Spleen (tissue), 11 donors: ENCODE measurements at regions not wholly inside any gene's neighbourhood (a gene's known extent, or its start where the extent isn't known, plus 50 kb on each side); places are given as distances from the start of the nearest gene placed in this dataset.

Experiments used
- DNase-seq: peaks from one replicate; pipeline ENCODE4 v3.0.0-alpha.2; 2020
- H3K27ac ChIP-seq, 8 donors: fragments of 200-600 bp; sonication (generic) in 7 of 8; 1 replicate in 4 of 8; 2 replicates in 4 of 8; pipeline versions ENCODE4 v1.5.0 to v1.8.0; 2016 to 2021; ENCODE audit warnings: inconsistent platforms in 4 of 8, mild to moderate bottlenecking in 4 of 8, moderate library complexity in 1 of 8
- H3K27me3 ChIP-seq, 7 donors: fragments of 200-600 bp; sonication (generic) in 6 of 7; replicated peaks in 1 of 7; 1 replicate in 4 of 7; 2 replicates in 3 of 7; pipeline versions ENCODE4 v1.5.0 to v1.8.0; 2016 to 2021; ENCODE audit warnings: inconsistent platforms in 3 of 7, mild to moderate bottlenecking in 1 of 7
- H3K36me3 ChIP-seq, 6 donors: fragments of 200-600 bp; sonication (generic) in 5 of 6; 1 replicate in 4 of 6; 2 replicates in 2 of 6; pipeline versions ENCODE4 v1.5.0 to v1.8.0; 2016 to 2021; ENCODE audit warnings: inconsistent platforms in 2 of 6
- H3K4me1 ChIP-seq, 6 donors: fragments of 200-600 bp; sonication (generic) in 5 of 6; 1 replicate in 3 of 6; 2 replicates in 3 of 6; pipeline versions ENCODE4 v1.5.0 to v1.8.0; 2016 to 2021; ENCODE audit warnings: inconsistent platforms in 3 of 6
- H3K4me3 ChIP-seq, 8 donors: fragments of 200-600 bp; sonication (generic) in 7 of 8; 1 replicate in 4 of 8; 2 replicates in 4 of 8; pipeline versions ENCODE4 v1.5.0 to v1.8.0; 2016 to 2021; ENCODE audit warnings: inconsistent platforms in 4 of 8, mild to moderate bottlenecking in 4 of 8, moderate library complexity in 2 of 8
- H3K9me3 ChIP-seq, 8 donors: fragments of 200-600 bp; sonication (generic) in 7 of 8; 1 replicate in 4 of 8; 2 replicates in 4 of 8; pipeline versions ENCODE4 v1.5.0 to v1.8.0; 2016 to 2021; ENCODE audit warnings: inconsistent platforms in 4 of 8
- CTCF ChIP-seq, 11 experiments: fragments of 200-600 bp in 7 of 11; fragments of 450-650 bp in 4 of 11; sonication (generic) in 4 of 11; IDR thresholded peaks in 8 of 11; conservative IDR thresholded peaks in 3 of 11; 1 replicate in 7 of 11; 2 replicates in 4 of 11; pipeline versions ENCODE4 v1.4.0 to v1.8.0; 2016 to 2021; ENCODE audit warnings: antibody characterized with exemption in 11 of 11, inconsistent platforms in 4 of 11, mild to moderate bottlenecking in 1 of 11
- POLR2A ChIP-seq, 3 donors: fragments of 450-650 bp; IDR thresholded peaks; one replicate each; pipeline ENCODE4 v1.5.1; 2017; ENCODE audit warnings: antibody characterized with exemption in 3 of 3, mild to moderate bottlenecking in 1 of 3
- POLR2AphosphoS5 ChIP-seq, 3 donors: sonication (generic); formaldehyde crosslinking; IDR thresholded peaks; one replicate each; pipeline ENCODE4 v1.5.1; 2017; ENCODE audit warnings: antibody characterized with exemption in 3 of 3
- WGBS, 5 donors: extraction: QIAGEN DNeasy Blood & Tissue Kit in 3 of 5; methylation state at CpG; one replicate each; pipeline versions ENCODE4 v1.1.5 to v1.1.7; 2013 to 2018; 5-methylcytosine and 5-hydroxymethylcytosine counted together
- intact Hi-C: fragments of 100-400 bp; cut with DNase I; formaldehyde crosslinking; loops from one replicate; pipeline ENCODE4 v1.15.0; 2023; ENCODE audit warnings: low total_unique reads
- donor health status: healthy with polysubstance abuse.
- donor health status: DM: no; HTN: no; CAD: no; lungs with moderate emphysema.
- donor health status: DM: no; HTN: no; CAD: no.
- donor health status: Bipolar disorder and iron deficiency.
- donor health status: healthy.
- donor health status: DM: no; HTN: no; CAD: no.
- donor health status: DM: yes; HTN: yes; CAD: no.

- intact Hi-C loops: no loop called here
- peaks cover 0 to 8% (median 0%) of the 10 kb centered on the region in 6 donors for H3K4me1 ChIP-seq
- H3K27me3 ChIP-seq: peaks cover 0 to 17% (median 0%) of the 10 kb centered on the region in 7 donors
- H3K4me3 ChIP-seq: no peak overlapping the region
- H3K36me3 ChIP-seq: no peaks in the 10 kb centered on the region
- no peaks in the 10 kb centered on the region for H3K9me3 ChIP-seq
- DNase-seq: no peak
- H3K27ac ChIP-seq: no peak overlapping the region
- 69 to 83% (median 77%) methylated on average over 6 of the region's 6 CpGs for WGBS, 5 donors
- no peak for TF ChIP-seq POLR2AphosphoS5 (IDR thresholded peaks at IDR 0.05)
Measured at GRCh38 chr11:19557185-19557584, 155.5 kb upstream of the NAV2 start.

- TF ChIP-seq CTCF (IDR thresholded peaks at IDR 0.05 in 8 of 11, conservative IDR thresholded peaks at IDR 0.05 in 3 of 11): no peak
- TF ChIP-seq POLR2AphosphoS5 (IDR thresholded peaks at IDR 0.05): no peak
- no peak for TF ChIP-seq POLR2A (IDR thresholded peaks at IDR 0.05)
- Histone ChIP-seq H3K36me3 (no peaks in the 10 kb centered on the region), H3K9me3 (no peaks in the 10 kb centered on the region), H3K27me3 (peaks cover 0 to 17% (median 0%) of the 10 kb centered on the region in 7 donors), H3K4me3 (no peak overlapping the region), H3K27ac (no peak overlapping the region), H3K4me1 (peaks cover 0 to 8% (median 0%) of the 10 kb centered on the region in 6 donors)
- intact Hi-C loops: no loop called here
- DNase-seq: no peak
- WGBS, 5 donors: 64 to 78% (median 72%) methylated on average over 3 of the region's 3 CpGs
Measured at GRCh38 chr11:19555266-19555665, 157.4 kb upstream of the NAV2 start.

- Histone ChIP-seq H3K27me3 (peaks cover 0 to 13% (median 0%) of the 10 kb centered on the region in 7 donors), H3K27ac (no peak overlapping the region), H3K4me3 (no peak overlapping the region), H3K4me1 (peaks cover 0 to 4% (median 0%) of the 10 kb centered on the region in 6 donors), H3K9me3 (no peaks in the 10 kb centered on the region), H3K36me3 (no peaks in the 10 kb centered on the region)
- DNase-seq: peak; percentile 91
- intact Hi-C loops: loop anchor here (5.0 kb wide), 3 partner anchors 242 to 477 kb away; no protein-coding TSS in a partner anchor
- 38 to 46% (median 40%) methylated on average over 7 to 8 of the region's 8 CpGs for WGBS, 5 donors
- peak; percentile 40 to 87 (median 81) for TF ChIP-seq CTCF (IDR thresholded peaks at IDR 0.05 in 8 of 11, conservative IDR thresholded peaks at IDR 0.05 in 3 of 11)
- no peak for TF ChIP-seq POLR2A (IDR thresholded peaks at IDR 0.05)
Measured at GRCh38 chr11:19553683-19554333, 158.8 kb upstream of the NAV2 start.

GRCh38 chr11:19552656-19553260, 159.9 kb upstream of the NAV2 start:
- H3K4me3 ChIP-seq: no peak overlapping the region
- DNase-seq: no peak
- H3K9me3 ChIP-seq: no peaks in the 10 kb centered on the region
- intact Hi-C loops: loop anchor here (5.0 kb wide), 3 partner anchors 240 to 475 kb away; no protein-coding TSS in a partner anchor
- H3K4me1 ChIP-seq: peaks cover 0 to 4% (median 0%) of the 10 kb centered on the region in 6 donors
- TF ChIP-seq CTCF (IDR thresholded peaks at IDR 0.05 in 8 of 11, conservative IDR thresholded peaks at IDR 0.05 in 3 of 11): no peak
- no peak for TF ChIP-seq POLR2AphosphoS5 (IDR thresholded peaks at IDR 0.05)
- no peak for TF ChIP-seq POLR2A (IDR thresholded peaks at IDR 0.05)
- H3K36me3 ChIP-seq: no peaks in the 10 kb centered on the region
- peaks cover 0 to 4% (median 0%) of the 10 kb centered on the region in 7 donors for H3K27me3 ChIP-seq
- no peak overlapping the region for H3K27ac ChIP-seq
- 76 to 90% (median 82%) methylated on average over 7 to 8 of the region's 8 CpGs for WGBS, 5 donors
